RPMI7951 (cell line): ENCODE measurements at regions not wholly inside any gene's neighbourhood (a gene's known extent, or its start where the extent isn't known, plus 50 kb on each side); places are given as distances from the start of the nearest gene placed in this dataset.
"Not testable (repeated sequence)": the region's sequence is repeated elsewhere in the genome, so short reads cannot be mapped to it uniquely, and the experiment has no call there.

Source experiments
- DNase-seq: peaks from one replicate; pipeline ENCODE4 v3.0.0-alpha.2; 2012; ENCODE audit warnings: low read depth

GRCh38 chr4:64727391-64727790 lies 318.1 kb upstream of the TECRL start:
- not testable (repeated sequence) for DNase-seq

GRCh38 chr4:64724689-64725088 lies 315.4 kb upstream of the TECRL start:
- no peak for DNase-seq

- DNase-seq, result no peak
These were observed 311.9 kb upstream of the TECRL start for GRCh38 chr4:64721106-64721505.

GRCh38 chr4:64718091-64718490 lies 308.8 kb upstream of the TECRL start:
- DNase-seq, result peak; percentile 1

GRCh38 chr4:64715741-64716140 lies 306.5 kb upstream of the TECRL start:
- DNase-seq, result no peak

- DNase-seq, result peak; percentile 10
These were observed 304.1 kb upstream of the TECRL start for GRCh38 chr4:64713256-64713840.

GRCh38 chr4:64712590-64712989 lies 303.3 kb upstream of the TECRL start:
- no peak for DNase-seq

- no peak for DNase-seq
These were observed 296.7 kb upstream of the TECRL start for GRCh38 chr4:64705989-64706388.

GRCh38 chr4:64698171-64698570 lies 288.9 kb upstream of the TECRL start:
- no peak for DNase-seq

- peak; percentile 1 for DNase-seq
These were observed 273.7 kb upstream of the TECRL start for GRCh38 chr4:64682946-64683345.

GRCh38 chr4:64682481-64682880 lies 273.2 kb upstream of the TECRL start:
- no peak for DNase-seq

- DNase-seq, result not testable (repeated sequence)
These were observed 263.9 kb upstream of the TECRL start for GRCh38 chr4:64673121-64673520.

- DNase-seq, result no peak
These were observed 261.4 kb upstream of the TECRL start for GRCh38 chr4:64670647-64671046.

- no peak for DNase-seq
These were observed 234.6 kb upstream of the TECRL start for GRCh38 chr4:64643841-64644240.

- no peak for DNase-seq
These were observed 233.7 kb upstream of the TECRL start for GRCh38 chr4:64642936-64643335.

GRCh38 chr4:64640402-64640801 lies 231.2 kb upstream of the TECRL start:
- not testable (repeated sequence) for DNase-seq

GRCh38 chr4:64625438-64625837 lies 216.2 kb upstream of the TECRL start:
- no peak for DNase-seq

GRCh38 chr4:64617800-64618199 lies 208.6 kb upstream of the TECRL start:
- no peak for DNase-seq

- DNase-seq, result no peak
These were observed 205.0 kb upstream of the TECRL start for GRCh38 chr4:64614276-64614675.

GRCh38 chr4:64613046-64613445 lies 203.8 kb upstream of the TECRL start:
- DNase-seq, result no peak

- DNase-seq, result no peak
These were observed 188.8 kb upstream of the TECRL start for GRCh38 chr4:64598066-64598465.

- no peak for DNase-seq
These were observed 185.5 kb upstream of the TECRL start for GRCh38 chr4:64594723-64595122.

GRCh38 chr4:64588507-64588906 lies 179.3 kb upstream of the TECRL start:
- DNase-seq, result no peak

GRCh38 chr4:64584981-64585557 lies 175.8 kb upstream of the TECRL start:
- DNase-seq, result peak; percentile 9
